ENCODE measurements at regions not wholly inside any gene's neighbourhood (a gene's known extent, or its start where the extent isn't known, plus 50 kb on each side); places are given as distances from the start of the nearest gene placed in this dataset.
A peak's percentile ranks its signal among the peaks of the same experiment; 100 is the strongest.

DNA sequence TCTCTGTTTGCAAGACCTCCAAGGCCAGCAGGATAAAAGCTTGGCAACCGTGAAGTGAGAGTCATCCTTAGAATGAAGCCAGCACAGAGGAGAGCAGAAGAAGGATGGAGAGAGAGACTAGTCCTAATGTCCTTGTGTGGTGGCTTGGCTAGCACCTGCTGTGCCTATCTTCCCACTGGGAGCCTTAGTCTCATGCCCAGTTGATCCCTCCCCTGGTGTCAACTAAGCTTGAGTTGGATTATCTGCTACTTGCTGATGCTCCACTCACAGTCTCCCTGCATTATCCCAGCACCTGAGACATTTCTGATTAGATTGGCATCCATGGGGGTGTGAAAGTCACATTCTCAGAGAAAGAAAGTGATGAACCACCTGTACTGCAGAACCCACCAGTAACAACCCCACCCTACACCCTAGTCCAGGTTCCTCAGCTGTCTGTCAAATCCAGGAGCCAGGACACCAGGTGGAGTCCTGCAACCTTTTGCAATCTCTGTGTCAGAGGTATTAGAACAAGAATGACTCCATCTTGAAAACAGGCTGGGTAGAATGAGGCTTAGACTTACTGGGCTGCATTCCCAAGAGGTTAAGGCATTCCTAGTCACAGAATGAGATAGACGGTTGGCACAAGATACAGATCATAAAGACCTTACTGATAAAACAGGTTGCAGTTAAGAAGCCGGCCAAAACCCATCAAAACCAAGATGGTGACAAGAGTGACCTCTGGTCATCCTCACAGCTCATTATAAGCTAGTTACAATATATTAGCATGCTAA lies 460.2 kb upstream of the C16orf82 start:
- no TSS peak for BruUV-seq (replicated peaks)
- H3K9me3 ChIP-seq (ENCODE audit: low read length): no peaks in the 10 kb centered on the region
- no peaks in the 10 kb centered on the region for H3K79me2 ChIP-seq (ENCODE audit: insufficient read depth, low read depth, low read length)
- DNase-seq (ENCODE audit: low spot score): no peak
- ChIA-PET POLR2A (interaction anchor here (0.5 to 1.0 kb wide), 3 partner anchors 8 to 39 kb away, joined by 3 read pairs; no protein-coding TSS in a partner anchor), CTCF (ENCODE audit: unreplicated experiment) (interaction anchor here (1.7 kb wide), 1 partner anchor 37 kb away, joined by 4 read pairs; no protein-coding TSS in a partner anchor)
- H3K4me1 ChIP-seq (ENCODE audit: insufficient read depth, low read length, poor library complexity, severe bottlenecking): peaks cover 17% of the 10 kb centered on the region
- H3K4me2 ChIP-seq (ENCODE audit: low read length): peak overlapping the region; percentile 49
- peak overlapping the region; percentile 71 for H2AFZ ChIP-seq (ENCODE audit: low read length)
- TF ChIP-seq EZH2phosphoT487 (IDR thresholded peaks at IDR 0.05; ENCODE audit: borderline replicate concordance, low read depth, low read length): no peak
- TF ChIP-seq CTCF (conservative IDR thresholded peaks at IDR 0.05; ENCODE audit: low read length): no peak
- no peak overlapping the region for H3K27ac ChIP-seq (ENCODE audit: low read depth, low read length, poor library complexity, severe bottlenecking)
- no peaks in the 10 kb centered on the region for H3K36me3 ChIP-seq (ENCODE audit: insufficient read depth, low read length)
- H4K20me1 ChIP-seq (ENCODE audit: insufficient read depth, low read length): no peaks in the 10 kb centered on the region
- H3K9me2 ChIP-seq (ENCODE audit: insufficient read depth, low read length): no peaks in the 10 kb centered on the region
- intact Hi-C loops (cut with micrococcal nuclease; ENCODE audit: unreplicated experiment): no loop called here
- peak overlapping the region; percentile 16 for H3K4me3 ChIP-seq (ENCODE audit: low read depth, low read length, poor library complexity, severe bottlenecking)

DNA sequence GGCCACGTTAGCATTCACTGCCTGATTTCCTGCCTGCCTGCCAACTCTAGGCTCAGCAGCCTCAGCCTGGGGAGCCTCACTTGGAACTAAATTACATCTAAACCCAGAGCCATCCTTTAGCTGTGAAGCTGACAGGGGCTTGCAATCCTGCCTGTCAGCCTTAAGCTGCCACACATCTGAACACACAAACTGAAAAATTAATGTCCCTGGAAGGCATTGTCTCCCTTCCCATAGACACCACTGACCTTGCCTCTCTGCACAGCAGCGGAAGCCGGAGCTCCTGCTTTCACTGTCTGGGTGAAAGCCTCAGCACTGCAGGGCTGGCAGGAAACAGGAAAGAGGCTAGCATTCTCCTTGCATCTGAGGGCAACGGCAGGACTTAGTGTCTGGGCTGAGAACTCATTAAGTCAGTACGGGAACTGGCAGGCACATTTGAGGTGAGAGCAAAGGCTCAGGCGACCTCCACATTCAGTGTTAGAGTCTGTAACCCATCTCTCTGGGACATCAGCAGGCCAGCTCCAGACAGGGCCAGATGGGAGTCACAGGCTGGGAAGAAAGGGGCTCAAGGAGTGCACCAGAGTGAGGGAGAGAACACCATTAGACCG lies 452.4 kb upstream of the C16orf82 start:
- no peaks in the 10 kb centered on the region for H3K36me3 ChIP-seq (ENCODE audit: insufficient read depth, low read length)
- H3K4me1 ChIP-seq (ENCODE audit: insufficient read depth, low read length, poor library complexity, severe bottlenecking): peaks cover 18% of the 10 kb centered on the region
- DNase-seq (ENCODE audit: low spot score): peak; percentile 38
- peak overlapping the region; percentile 69 for H2AFZ ChIP-seq (ENCODE audit: low read length)
- ChIA-PET POLR2A (interaction anchor here (0.8 kb wide), 1 partner anchor 8 kb away, joined by 3 read pairs; no protein-coding TSS in a partner anchor), CTCF (ENCODE audit: unreplicated experiment) (interaction anchor here (1.2 kb wide), 1 partner anchor 180 kb away, joined by 6 read pairs; no protein-coding TSS in a partner anchor)
- TF ChIP-seq EZH2phosphoT487 (IDR thresholded peaks at IDR 0.05; ENCODE audit: borderline replicate concordance, low read depth, low read length) (no peak), CTCF (conservative IDR thresholded peaks at IDR 0.05; ENCODE audit: low read length) (no peak)
- no peaks in the 10 kb centered on the region for H4K20me1 ChIP-seq (ENCODE audit: insufficient read depth, low read length)
- H3K9me3 ChIP-seq (ENCODE audit: low read length): 0 out of 2 replicates have a peak, but pooled peaks cover 6% of the 10 kb centered on the region
- no peak overlapping the region for H3K27ac ChIP-seq (ENCODE audit: low read depth, low read length, poor library complexity, severe bottlenecking)
- no peak overlapping the region for H3K4me3 ChIP-seq (ENCODE audit: low read depth, low read length, poor library complexity, severe bottlenecking)
- no peaks in the 10 kb centered on the region for H3K79me2 ChIP-seq (ENCODE audit: insufficient read depth, low read depth, low read length)
- H3K4me2 ChIP-seq (ENCODE audit: low read length): peak overlapping the region; percentile 29; the same call in 1 of the 2 replicates
- intact Hi-C loops (cut with micrococcal nuclease; ENCODE audit: unreplicated experiment): no loop called here
- no TSS peak for BruUV-seq (replicated peaks)
- no peaks in the 10 kb centered on the region for H3K9me2 ChIP-seq (ENCODE audit: insufficient read depth, low read length)
